ENCODE measurements at regions not wholly inside any gene's neighbourhood (a gene's known extent, or its start where the extent isn't known, plus 50 kb on each side); places are given as distances from the start of the nearest gene placed in this dataset.

DNA sequence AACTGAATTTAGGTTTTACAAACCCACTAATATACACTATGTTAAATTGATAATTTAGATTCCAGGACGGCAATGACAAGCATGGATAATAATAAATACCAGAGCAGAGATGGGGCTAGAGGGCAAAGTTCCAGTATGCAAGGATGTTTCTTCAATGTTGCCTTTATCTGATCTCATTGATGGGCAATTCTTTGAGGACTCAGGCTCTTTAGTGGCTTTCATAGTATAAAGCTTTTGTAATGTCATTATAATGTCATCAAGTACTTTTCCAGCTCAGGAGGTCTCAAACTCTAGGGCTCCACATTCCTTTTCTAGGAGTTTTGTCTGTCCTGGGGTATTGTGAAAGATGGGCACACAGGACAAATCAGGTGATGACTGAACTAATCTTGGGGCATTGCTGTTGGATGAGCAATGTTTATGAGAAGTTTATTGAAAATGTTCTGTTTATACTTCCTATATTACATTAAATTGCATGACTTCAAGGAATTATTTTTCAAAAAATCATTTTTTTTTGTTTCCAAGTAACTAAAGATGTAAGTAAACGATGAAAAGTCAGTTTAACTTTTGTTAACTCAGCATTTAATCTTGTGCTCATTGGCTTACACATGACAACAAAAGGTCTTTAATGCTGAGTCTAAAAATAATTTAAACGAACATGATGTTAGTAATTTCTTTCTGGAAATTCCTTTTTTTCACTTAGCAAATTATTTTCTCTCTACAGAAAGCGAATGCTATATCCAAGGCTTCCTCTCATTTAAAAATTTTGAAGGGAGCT is 116.4 kb downstream of the OXSM start:
- ATAC-seq = no peak
- H3K4me3 Mint-ChIP-seq = no peak overlapping the region
- TF ChIP-seq, protein P1, sequence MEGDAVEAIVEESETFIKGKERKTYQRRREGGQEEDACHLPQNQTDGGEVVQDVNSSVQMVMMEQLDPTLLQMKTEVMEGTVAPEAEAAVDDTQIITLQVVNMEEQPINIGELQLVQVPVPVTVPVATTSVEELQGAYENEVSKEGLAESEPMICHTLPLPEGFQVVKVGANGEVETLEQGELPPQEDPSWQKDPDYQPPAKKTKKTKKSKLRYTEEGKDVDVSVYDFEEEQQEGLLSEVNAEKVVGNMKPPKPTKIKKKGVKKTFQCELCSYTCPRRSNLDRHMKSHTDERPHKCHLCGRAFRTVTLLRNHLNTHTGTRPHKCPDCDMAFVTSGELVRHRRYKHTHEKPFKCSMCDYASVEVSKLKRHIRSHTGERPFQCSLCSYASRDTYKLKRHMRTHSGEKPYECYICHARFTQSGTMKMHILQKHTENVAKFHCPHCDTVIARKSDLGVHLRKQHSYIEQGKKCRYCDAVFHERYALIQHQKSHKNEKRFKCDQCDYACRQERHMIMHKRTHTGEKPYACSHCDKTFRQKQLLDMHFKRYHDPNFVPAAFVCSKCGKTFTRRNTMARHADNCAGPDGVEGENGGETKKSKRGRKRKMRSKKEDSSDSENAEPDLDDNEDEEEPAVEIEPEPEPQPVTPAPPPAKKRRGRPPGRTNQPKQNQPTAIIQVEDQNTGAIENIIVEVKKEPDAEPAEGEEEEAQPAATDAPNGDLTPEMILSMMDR (IDR thresholded peaks at IDR 0.05) = no peak
- peaks cover 3% of the 10 kb centered on the region for H3K27me3 Mint-ChIP-seq
- peaks cover 11% of the 10 kb centered on the region for H3K4me1 Mint-ChIP-seq (ENCODE audit: low read depth)
- ChIA-PET CTCF (interaction anchor here (1.7 kb wide), 1 partner anchor 10 kb away, joined by 5 read pairs; no protein-coding TSS in a partner anchor), POLR2A (no interaction called here)
- intact Hi-C loops (cut with micrococcal nuclease) = no loop called here
- no peak overlapping the region for H3K27ac Mint-ChIP-seq
- H3K9me3 Mint-ChIP-seq = no peaks in the 10 kb centered on the region
- H3K36me3 Mint-ChIP-seq (ENCODE audit: low read depth) = no peaks in the 10 kb centered on the region
- DNase-seq = no peak

DNA sequence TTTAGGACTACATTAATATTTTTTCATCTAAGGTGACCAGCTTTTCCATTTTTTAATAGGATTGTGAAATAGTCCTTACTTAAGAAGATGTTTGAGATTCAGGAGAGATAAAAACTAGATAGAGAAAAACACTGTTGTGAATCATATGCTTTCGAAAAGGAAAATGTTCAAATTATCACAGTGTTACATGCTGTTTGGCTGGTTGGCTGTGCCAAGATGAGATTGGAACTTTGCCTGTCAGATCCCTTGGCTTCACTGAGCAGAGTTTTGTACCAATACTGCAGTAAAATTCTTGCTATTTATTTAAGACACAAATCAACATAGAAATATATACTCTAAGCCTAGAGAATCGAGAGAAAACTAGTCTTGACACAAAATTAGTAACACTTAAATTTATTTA is 117.2 kb downstream of the OXSM start:
- ChIA-PET CTCF (no interaction called here), POLR2A (no interaction called here)
- Mint-ChIP-seq H3K4me1 (ENCODE audit: low read depth) (peaks cover 11% of the 10 kb centered on the region), H3K9me3 (no peaks in the 10 kb centered on the region), H3K27ac (no peak overlapping the region), H3K27me3 (peaks cover 3% of the 10 kb centered on the region), H3K4me3 (no peak overlapping the region), H3K36me3 (ENCODE audit: low read depth) (no peaks in the 10 kb centered on the region)
- no peak for ATAC-seq
- intact Hi-C loops (cut with micrococcal nuclease) = no loop called here
- TF ChIP-seq, protein P1 (IDR thresholded peaks at IDR 0.05) = no peak
- no peak for DNase-seq

DNA sequence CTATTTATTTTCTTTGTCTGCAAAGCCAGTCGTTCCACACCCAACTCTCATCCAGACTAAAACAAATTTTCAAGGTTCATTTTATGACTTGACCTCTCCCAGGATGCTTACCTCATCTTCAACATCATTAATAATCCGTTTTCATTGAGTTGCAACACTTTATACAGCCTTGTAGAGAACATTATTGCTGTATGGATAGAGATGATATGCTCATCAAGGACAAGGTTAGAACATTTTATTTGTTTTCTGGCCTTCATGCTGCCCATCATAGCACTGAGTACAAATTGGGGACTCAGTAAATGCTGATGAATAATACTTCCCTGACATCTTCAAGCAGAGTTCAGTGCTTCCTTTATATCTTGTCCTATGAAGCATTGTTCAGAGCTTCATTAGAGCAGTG is 120.2 kb downstream of the OXSM start:
- ChIA-PET CTCF (interaction anchor here (1.0 to 1.2 kb wide), 2 partner anchors 11 to 20 kb away, joined by 3 to 4 read pairs; no protein-coding TSS in a partner anchor), POLR2A (no interaction called here)
- no peak overlapping the region for H3K27ac Mint-ChIP-seq
- H3K4me1 Mint-ChIP-seq (ENCODE audit: low read depth) = peaks cover 5% of the 10 kb centered on the region
- TF ChIP-seq, protein P1 (IDR thresholded peaks at IDR 0.05) = no peak
- H3K4me3 Mint-ChIP-seq = no peak overlapping the region
- intact Hi-C loops (cut with micrococcal nuclease) = no loop called here
- no peaks in the 10 kb centered on the region for H3K9me3 Mint-ChIP-seq
- H3K36me3 Mint-ChIP-seq (ENCODE audit: low read depth) = no peaks in the 10 kb centered on the region
- peaks cover 3% of the 10 kb centered on the region for H3K27me3 Mint-ChIP-seq
- no peak for DNase-seq
- no peak for ATAC-seq

DNA sequence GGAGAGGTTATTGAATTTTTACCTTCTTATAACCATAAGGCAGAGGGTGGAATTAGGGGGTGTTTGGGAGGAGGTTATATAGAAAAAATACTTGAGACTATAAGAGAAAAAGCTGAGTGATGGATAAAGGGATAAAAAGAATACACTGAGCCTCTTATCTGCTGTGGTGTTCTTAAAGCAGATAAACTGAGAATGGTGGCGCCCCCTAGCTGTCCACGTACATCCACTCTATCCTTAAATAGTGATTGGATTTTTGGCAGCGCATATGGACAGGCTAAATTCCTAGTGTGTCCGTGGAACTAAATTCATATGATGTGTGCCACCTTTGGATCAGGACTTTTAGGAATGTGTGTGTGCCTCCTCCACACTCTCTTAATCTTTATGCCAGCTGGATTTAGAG is 121.1 kb downstream of the OXSM start:
- intact Hi-C loops (cut with micrococcal nuclease) = no loop called here
- CTCF ChIA-PET = interaction anchor here (0.9 to 1.9 kb wide), 6 partner anchors 10 to 263 kb away, joined by 3 to 5 read pairs (median 4); no protein-coding TSS in a partner anchor
- Mint-ChIP-seq H3K9me3 (no peaks in the 10 kb centered on the region), H3K27me3 (peaks cover 3% of the 10 kb centered on the region), H3K4me1 (ENCODE audit: low read depth) (peaks cover 5% of the 10 kb centered on the region), H3K36me3 (ENCODE audit: low read depth) (no peaks in the 10 kb centered on the region), H3K4me3 (no peak overlapping the region), H3K27ac (no peak overlapping the region)
- ATAC-seq (no peak), DNase-seq (peak; percentile 79)
- TF ChIP-seq, protein P1 (IDR thresholded peaks at IDR 0.05) = peak; percentile 70
- POLR2A ChIA-PET = no interaction called here

DNA sequence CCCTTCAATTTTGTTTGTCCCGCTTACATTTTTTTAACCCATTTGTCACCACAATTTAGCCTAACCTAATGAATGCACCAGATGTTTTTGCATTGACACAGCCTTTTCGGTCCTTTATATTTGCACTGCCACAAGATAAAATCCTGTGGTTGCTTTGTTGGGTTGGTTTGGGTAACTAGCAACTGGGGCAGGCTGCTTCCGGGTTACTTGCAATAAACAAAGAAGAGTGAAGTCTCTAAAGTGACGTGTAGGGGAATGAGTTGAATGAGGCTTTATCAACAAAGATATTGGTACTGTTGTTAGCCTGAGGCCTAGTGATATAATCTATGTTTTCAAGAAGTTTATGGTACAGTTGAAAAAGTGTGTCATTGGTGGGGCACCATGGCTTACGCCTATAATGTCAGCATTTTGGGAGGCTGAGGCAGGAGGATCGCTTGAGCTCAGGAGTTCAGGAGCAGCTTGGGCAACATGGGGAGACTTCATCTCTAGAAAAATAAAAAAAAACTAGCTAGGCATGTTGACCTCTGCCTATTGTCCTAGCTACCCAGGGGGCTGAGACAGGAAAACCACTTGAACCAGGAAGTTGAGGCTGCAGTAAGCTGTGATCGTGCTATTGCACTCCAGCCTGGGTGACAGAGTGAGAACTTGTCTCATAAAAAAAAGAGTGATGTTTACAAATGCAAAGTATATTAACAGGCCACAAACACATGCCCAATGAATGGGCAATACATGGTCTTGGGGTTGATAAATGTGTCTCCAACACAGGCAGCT is 121.8 kb downstream of the OXSM start:
- Mint-ChIP-seq H3K27me3 (peaks cover 3% of the 10 kb centered on the region), H3K9me3 (no peaks in the 10 kb centered on the region), H3K27ac (peak overlapping the region; percentile 30), H3K4me1 (ENCODE audit: low read depth) (peaks cover 5% of the 10 kb centered on the region), H3K36me3 (ENCODE audit: low read depth) (no peaks in the 10 kb centered on the region), H3K4me3 (no peak overlapping the region)
- TF ChIP-seq, protein P1 (IDR thresholded peaks at IDR 0.05) = no peak
- ATAC-seq = no peak
- intact Hi-C loops (cut with micrococcal nuclease) = no loop called here
- POLR2A ChIA-PET = no interaction called here
- no peak for DNase-seq
- CTCF ChIA-PET = interaction anchor here (0.9 to 1.9 kb wide), 4 partner anchors 11 to 264 kb away, joined by 3 to 5 read pairs (median 4); no protein-coding TSS in a partner anchor

Measured in activated CD8-positive, alpha-beta T cell treated with anti-CD3 and anti-CD28 coated beads for 36 hours (primary cell).